GM19351 (cell line): ENCODE measurements at regions not wholly inside any gene's neighbourhood (a gene's known extent, or its start where the extent isn't known, plus 50 kb on each side); places are given as distances from the start of the nearest gene placed in this dataset.

Experiments used
- ATAC-seq: cut with Tn5 transposase; IDR thresholded peaks from one replicate; pipeline ENCODE4 v1.9.1; 2021; ENCODE audit warnings: mild to moderate bottlenecking, moderate library complexity; ENCODE audit not compliant: unreplicated experiment

DNA sequence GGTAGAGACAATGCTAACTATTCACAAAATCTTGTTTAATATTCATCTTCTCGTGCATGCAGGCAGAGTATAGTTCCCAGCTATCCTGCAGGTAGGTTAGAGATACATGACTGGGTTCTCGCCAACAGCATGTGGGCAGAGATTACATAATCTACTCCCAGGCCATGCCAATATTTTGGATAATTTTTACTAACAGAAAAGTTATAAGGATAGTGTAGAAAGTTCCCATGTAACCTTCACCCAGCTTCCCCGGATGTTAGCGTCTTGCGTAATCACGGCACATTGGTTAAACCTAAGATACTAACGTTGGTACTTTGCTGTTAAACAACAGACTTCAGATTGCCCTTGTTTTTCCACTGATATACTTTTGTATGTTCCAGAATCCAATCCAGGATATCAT is 215.5 kb upstream of the LARGE1 start:
- ATAC-seq: no peak

DNA sequence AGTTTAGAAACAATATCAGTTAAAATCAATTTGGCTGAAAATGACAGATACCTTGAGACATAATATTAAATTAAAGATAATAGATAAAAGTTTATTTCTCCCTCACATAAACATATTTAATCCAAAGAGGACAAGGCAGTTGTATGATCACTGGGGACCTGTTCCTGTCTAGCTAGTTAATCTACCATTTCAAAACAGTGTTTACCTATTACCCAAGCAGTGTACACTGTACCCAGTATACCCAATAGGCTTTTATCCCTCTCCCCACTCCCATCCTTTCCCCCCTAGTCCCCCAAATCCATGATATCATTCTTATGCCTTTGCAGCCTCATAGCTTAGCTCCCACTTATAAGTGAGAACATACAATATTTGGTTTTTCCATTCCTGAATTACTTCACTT is 229.7 kb upstream of the LARGE1 start:
- ATAC-seq: no peak

DNA sequence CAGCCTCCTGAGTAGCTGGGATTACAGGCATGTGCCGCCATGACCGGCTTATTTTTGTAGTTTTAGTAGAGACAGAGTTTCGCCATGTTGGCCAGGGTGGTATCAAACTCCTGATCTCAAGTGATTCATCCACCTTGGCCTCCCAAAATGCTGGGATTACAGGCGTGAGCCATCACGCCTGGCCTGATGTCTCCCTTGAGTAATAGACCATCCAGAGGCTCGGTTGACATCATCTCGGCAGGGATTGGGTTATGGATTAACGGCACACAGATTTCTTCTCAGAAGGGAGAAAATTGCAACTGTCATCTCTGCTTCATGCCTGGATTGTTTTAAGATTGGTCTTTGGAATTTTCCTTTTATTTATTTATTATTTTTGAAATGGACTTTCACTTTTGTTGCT is 239.2 kb upstream of the LARGE1 start:
- ATAC-seq: no peak

GRCh38 chr22:34160141-34160783 is 240.0 kb upstream of the LARGE1 start:
- ATAC-seq: no peak

- no peak for ATAC-seq
Measured at GRCh38 chr22:34161431-34162123, 241.3 kb upstream of the LARGE1 start.

GRCh38 chr22:34198976-34199375 is 278.7 kb upstream of the LARGE1 start:
- no peak for ATAC-seq

DNA sequence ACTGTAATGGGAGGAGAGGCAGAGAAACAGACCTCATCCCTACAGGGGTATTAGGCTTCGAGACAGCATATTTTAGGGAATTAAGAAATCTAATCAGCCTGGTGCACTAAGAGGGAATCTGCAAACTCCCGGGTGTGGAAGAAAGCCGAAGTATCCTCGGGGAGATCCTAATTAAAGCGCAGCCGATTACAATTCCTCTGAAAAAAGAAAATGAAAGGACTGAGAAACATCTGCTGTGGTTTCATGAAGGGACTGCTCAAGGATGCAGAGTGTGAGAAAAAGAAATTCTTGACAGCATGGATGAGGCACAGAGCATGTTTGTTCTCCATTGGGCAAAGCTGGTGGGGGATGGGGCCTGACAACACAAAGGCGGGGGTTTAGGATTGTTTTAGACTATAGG is 290.0 kb upstream of the LARGE1 start:
- no peak for ATAC-seq

- no peak for ATAC-seq
Measured at GRCh38 chr22:34214372-34214771, 294.1 kb upstream of the LARGE1 start.

GRCh38 chr22:34225278-34225677 is 305.0 kb upstream of the LARGE1 start:
- no peak for ATAC-seq

DNA sequence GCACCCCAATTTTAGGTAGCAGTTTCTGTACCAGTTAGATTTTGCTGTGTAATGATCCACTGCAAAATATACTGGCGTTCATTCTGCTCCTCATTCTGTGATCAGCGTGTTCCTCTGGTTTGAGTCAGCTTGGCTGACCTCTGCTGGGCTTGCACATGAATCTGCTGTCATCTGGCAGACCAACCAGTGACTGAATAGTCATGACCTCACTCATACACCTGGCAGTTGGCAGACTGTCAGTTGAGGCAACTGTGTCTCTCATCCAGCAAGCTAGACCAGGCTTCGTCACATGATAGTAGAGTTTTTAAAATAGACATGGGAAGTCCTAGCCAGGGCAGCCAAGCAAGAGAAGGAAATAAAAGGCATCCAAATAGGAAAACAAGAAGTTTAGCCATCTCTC is 316.3 kb upstream of the LARGE1 start:
- ATAC-seq: no peak

- ATAC-seq: no peak
Measured at GRCh38 chr22:34239421-34239820, 319.1 kb upstream of the LARGE1 start.

DNA sequence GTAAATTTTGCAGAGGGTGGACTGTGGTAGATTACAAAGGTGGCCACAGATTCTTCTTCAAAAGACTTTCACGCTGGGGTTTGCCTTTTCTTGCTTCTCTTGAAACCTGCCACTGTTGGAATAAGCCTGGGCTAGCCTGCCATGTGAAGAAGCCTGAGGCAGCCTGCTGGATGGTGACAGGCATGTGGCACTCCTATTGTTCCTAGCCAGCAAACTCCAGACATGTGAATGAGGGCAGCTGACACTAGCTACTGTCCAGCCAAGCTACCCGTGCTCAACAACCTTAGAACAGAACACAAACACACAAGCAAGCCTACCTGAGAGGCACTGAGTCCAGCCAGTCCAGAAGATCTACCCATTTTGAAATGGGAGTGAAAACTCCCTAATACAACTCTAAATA is 322.7 kb upstream of the LARGE1 start:
- no peak for ATAC-seq

GRCh38 chr22:34255042-34255441 is 334.8 kb upstream of the LARGE1 start:
- no peak for ATAC-seq

- ATAC-seq: no peak
Measured at GRCh38 chr22:34278121-34278520, 357.8 kb upstream of the LARGE1 start.

- ATAC-seq: no peak
Measured at GRCh38 chr22:34281738-34282137, 361.5 kb upstream of the LARGE1 start.

GRCh38 chr22:34283844-34284243 is 363.6 kb upstream of the LARGE1 start:
- no peak for ATAC-seq

GRCh38 chr22:34293324-34293723 is 373.0 kb upstream of the LARGE1 start:
- no peak for ATAC-seq

DNA sequence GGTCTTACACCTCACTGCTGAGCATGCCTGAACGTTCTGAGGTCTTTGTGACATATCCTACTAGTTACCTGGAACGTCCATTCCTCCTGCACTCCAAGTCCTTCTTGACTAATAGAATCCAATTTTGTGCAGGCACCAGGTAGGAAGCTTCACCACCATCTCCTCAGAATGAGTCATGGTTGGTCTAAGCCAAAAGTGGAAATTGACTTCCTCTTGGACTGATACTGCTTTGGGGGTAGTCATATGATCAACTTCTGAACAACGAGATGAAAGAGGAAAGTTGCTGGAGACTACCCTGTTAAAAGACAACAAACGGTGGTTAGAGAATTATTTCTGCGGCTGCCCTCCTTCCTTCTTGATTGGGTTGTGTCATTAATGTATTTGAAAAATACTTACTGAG is 374.2 kb upstream of the LARGE1 start:
- ATAC-seq: no peak

GRCh38 chr22:34294986-34295385 is 374.7 kb upstream of the LARGE1 start:
- ATAC-seq: no peak

GRCh38 chr22:34296461-34296860 is 376.2 kb upstream of the LARGE1 start:
- no peak for ATAC-seq

GRCh38 chr22:34297536-34298120 is 377.4 kb upstream of the LARGE1 start:
- no peak for ATAC-seq

DNA sequence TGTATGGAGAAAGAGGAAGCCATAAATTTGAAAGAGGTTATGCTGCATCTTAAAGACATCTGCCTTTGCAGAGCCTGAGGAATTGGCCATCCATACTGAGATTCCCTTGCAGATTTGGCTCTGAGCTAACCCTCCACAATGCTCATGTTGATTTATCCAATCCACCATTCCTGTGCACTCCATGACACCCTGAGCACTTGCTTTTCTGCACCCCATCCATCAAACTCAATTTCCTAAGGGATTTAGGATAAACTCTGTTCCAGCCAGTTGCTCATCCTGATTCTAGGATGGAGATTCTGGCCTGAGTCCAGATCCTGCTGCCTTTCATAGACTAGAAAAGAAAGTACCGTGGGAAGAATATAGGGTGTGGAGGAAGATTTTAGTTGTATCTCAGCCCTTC is 379.2 kb upstream of the LARGE1 start:
- ATAC-seq: no peak
